ENCODE measurements at regions not wholly inside any gene's neighbourhood (a gene's known extent, or its start where the extent isn't known, plus 50 kb on each side); places are given as distances from the start of the nearest gene placed in this dataset.
"Not testable (repeated sequence)": the region's sequence is repeated elsewhere in the genome, so short reads cannot be mapped to it uniquely, and the experiment has no call there.

DNA sequence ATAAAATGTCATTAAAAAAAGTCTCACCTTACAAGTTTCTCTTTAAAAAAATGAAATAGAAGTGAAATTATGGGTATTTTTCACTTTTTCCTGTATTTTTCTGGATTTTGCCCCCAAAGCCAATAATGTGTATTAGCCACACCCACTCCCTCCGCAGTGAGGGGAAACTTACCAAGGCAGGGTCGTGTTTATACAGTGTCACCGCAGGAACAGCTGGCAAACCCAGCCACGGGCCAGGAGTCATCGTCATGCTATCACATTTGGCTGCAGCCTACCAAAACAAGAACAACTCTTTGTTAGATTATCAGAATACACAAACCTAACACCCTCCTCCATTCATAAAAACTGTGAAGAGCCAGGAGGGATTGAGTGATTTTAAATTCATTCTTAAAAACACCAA is 72.1 kb downstream of the CLEC18A start:
- not testable (repeated sequence) for TF ChIP-seq ZNF121, ZBTB21 (tag by site-specific recombination; IDR thresholded peaks at IDR 0.05)
- TF ChIP-seq, protein P1, sequence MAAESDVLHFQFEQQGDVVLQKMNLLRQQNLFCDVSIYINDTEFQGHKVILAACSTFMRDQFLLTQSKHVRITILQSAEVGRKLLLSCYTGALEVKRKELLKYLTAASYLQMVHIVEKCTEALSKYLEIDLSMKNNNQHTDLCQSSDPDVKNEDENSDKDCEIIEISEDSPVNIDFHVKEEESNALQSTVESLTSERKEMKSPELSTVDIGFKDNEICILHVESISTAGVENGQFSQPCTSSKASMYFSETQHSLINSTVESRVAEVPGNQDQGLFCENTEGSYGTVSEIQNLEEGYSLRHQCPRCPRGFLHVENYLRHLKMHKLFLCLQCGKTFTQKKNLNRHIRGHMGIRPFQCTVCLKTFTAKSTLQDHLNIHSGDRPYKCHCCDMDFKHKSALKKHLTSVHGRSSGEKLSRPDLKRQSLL (tag by site-specific recombination; IDR thresholded peaks at IDR 0.05) = not testable (repeated sequence)
- TF ChIP-seq, protein P2, sequence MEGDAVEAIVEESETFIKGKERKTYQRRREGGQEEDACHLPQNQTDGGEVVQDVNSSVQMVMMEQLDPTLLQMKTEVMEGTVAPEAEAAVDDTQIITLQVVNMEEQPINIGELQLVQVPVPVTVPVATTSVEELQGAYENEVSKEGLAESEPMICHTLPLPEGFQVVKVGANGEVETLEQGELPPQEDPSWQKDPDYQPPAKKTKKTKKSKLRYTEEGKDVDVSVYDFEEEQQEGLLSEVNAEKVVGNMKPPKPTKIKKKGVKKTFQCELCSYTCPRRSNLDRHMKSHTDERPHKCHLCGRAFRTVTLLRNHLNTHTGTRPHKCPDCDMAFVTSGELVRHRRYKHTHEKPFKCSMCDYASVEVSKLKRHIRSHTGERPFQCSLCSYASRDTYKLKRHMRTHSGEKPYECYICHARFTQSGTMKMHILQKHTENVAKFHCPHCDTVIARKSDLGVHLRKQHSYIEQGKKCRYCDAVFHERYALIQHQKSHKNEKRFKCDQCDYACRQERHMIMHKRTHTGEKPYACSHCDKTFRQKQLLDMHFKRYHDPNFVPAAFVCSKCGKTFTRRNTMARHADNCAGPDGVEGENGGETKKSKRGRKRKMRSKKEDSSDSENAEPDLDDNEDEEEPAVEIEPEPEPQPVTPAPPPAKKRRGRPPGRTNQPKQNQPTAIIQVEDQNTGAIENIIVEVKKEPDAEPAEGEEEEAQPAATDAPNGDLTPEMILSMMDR (tag by site-specific recombination; IDR thresholded peaks at IDR 0.05) = not testable (repeated sequence)
